GM21786 (cell line): ENCODE measurements at regions not wholly inside any gene's neighbourhood (a gene's known extent, or its start where the extent isn't known, plus 50 kb on each side); places are given as distances from the start of the nearest gene placed in this dataset.
"Not testable (repeated sequence)": the region's sequence is repeated elsewhere in the genome, so short reads cannot be mapped to it uniquely, and the experiment has no call there.

Experiments
- ATAC-seq: cut with Tn5 transposase; IDR thresholded peaks from one replicate; pipeline ENCODE4 v1.9.1; 2021; ENCODE audit not compliant: unreplicated experiment

DNA sequence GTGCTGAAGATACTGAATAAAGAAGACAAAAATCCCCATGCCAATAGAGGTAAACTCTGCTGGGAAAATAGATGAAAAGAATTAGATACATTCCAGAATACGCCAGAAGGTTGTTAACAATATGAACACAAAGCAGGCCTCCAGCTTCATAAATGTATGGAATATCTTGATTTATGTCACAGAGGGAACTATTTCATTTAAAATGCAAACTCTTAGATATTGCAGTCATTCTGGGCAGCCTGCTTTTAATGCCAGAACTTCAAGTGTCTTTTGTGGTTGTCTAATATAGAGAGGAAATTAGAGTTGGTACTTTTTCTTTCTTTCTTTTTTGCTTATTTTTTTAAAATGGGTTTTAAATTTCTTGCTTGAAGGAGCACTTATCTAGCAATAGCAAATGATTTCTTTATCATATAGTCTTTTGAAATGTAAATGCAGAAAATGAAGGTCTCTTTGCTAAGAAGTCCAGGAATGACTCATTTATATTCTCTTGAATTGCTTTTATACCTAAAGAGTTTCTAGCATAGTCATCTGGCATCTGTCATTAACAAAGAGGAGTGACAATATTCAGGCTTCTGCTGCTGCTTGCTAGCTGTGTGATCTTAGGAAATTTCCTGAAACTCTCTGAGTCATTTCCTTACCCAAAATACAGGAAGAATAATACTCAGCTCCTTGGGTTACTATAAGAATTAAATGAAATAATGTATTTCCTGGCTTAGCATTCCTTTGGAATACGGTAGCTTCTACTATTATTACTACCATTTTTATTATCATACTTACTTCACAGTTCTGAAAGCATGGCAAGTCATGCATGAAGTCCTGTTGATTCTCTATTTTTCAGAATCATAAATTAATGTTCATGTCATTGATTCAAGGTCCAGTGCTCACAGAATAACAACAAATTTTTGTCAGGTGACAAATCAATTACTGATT lies 527.6 kb downstream of the DIPK2A start:
- ATAC-seq: no peak

DNA sequence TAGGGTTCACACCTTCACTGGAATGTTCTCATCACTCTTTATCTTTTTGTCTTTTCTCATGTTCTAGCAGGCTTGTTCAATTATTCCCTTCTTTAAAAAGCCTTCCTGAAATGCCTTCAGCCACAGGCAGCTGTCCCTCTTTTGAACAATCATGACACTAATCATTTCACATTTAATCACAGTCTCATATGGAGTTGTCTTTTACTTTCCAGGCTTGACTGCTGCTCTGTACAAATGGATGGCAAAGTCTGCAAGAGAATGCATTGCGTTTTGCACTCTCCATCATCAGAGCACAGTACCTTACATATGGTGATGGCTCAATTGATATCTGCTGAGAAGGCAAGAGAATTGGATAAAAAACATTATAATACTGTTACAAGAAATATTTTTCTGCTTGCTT lies 529.8 kb downstream of the DIPK2A start:
- no peak for ATAC-seq

DNA sequence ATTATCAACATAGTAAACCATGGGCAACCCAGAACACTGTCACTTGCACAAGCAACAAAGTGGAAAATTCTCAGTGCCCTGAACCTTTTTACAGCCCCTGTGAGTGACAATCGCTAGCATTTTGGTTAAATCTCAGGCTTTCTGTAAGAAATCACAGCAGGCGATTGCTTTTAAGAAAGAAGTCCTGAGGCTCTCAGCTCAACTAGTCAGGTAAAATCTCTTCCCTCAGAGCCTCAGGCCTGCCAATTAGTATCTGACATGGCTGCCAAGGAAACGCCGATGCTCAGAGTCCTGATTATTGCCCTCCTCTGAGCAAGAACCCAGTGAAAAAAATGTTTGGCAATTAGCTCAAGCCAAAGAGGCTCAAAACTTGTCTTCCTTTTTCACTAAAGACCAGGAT lies 530.8 kb downstream of the DIPK2A start:
- no peak for ATAC-seq

GRCh38 chr3:144506375-144506774 lies 534.8 kb downstream of the DIPK2A start:
- not testable (repeated sequence) for ATAC-seq

DNA sequence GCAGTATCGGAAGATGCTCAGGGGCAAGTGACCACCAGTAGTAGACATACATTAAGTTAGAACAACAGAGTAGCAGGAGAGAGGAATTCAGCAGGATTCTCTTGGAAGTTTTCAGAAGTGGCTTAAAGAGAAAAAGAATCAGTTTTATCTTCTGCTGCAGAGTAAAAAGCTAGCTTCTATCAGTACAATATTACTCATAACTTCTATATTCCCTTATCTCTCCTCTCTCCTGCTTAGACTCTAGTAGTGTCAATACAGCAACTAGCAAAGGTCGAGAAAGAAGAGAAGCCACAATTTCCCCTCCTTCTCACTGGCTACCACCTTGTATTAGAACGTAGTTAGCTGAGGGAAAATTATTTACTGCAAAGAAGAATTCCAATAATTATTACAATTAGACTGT lies 539.7 kb downstream of the DIPK2A start:
- no peak for ATAC-seq

DNA sequence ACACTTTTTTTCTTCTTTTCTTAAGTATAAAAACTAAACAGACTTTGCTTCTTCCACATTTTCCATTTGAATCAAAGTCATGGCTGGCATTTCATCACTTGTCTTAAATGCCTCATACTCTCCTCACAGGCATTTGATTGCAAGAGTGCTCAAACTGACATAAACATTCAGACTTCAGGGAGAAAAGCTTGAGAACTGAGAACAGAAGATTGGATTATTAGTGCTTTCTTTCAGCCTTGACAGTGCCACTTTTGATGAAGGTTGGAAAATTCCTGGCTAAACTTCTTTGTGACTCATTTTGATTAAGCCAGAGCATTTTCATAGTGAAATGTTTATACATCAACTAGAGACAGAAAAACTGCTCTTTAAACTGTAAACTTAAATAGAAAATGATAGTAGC lies 544.4 kb downstream of the DIPK2A start:
- no peak for ATAC-seq

DNA sequence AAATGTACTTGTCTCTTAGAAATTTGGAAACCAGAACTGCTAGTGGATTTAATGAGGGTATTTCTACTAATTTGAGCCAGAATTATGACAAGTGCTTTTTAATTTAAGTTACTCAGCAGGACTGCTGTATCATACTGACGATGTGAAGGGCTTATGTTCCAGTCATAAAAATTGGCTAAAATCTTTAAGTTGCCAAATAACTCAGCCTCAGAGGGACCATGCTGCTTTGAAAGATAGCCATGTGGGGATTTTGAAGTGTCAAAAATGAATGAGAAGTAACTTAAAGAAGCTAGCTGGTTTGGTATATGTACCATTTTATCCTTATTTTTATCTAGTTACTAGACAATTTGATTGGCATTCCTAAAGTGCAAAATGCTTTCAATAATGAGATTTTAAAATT lies 545.0 kb downstream of the DIPK2A start:
- no peak for ATAC-seq

- ATAC-seq: no peak
Measured at GRCh38 chr3:144521131-144521530, 549.5 kb downstream of the DIPK2A start.

GRCh38 chr3:144522456-144522855 lies 550.8 kb downstream of the DIPK2A start:
- ATAC-seq: no peak

DNA sequence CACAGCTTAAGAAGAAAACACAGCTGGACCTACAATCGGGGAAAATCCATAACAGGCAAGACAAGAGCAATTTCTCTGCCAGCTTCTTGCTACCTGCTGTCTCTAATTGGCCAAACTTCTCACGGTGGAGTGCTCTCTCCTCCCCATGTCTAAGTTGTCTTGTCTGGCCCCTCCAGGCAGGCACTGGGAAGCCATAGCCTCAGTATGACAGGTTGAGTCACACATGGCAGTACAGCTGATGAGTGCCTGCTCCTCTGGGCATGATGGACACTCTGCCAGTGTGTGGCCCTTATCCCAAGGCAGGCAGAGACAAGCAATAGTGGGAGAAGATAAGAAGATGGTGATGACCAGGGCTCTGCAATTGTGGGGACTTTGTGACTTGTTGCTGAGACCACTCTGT lies 551.8 kb downstream of the DIPK2A start:
- no peak for ATAC-seq

DNA sequence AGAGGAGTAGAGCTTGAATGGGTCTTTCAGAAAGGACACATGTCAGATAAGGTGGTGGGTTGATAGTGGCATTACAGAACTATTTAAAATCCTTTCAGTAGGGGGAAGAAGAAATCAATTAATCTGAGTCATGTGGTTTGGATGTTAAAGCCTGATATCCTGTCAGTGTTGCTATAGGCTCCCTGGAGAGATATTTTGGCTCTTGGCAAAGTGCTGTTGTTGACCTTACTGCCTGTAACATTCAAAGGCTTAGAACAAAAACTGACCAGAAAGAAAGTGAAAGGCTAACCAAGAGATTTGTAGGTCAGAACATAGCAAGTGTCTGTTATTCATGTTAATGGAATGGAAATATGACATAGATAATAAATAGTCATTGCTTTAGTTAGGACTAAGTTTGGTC lies 552.9 kb downstream of the DIPK2A start:
- no peak for ATAC-seq

- ATAC-seq: no peak
Measured at GRCh38 chr3:144529566-144529965, 557.9 kb downstream of the DIPK2A start.

- no peak for ATAC-seq
Measured at GRCh38 chr3:144544871-144545270, 573.2 kb downstream of the DIPK2A start.

GRCh38 chr3:144546539-144546938 lies 574.9 kb downstream of the DIPK2A start:
- ATAC-seq: no peak

DNA sequence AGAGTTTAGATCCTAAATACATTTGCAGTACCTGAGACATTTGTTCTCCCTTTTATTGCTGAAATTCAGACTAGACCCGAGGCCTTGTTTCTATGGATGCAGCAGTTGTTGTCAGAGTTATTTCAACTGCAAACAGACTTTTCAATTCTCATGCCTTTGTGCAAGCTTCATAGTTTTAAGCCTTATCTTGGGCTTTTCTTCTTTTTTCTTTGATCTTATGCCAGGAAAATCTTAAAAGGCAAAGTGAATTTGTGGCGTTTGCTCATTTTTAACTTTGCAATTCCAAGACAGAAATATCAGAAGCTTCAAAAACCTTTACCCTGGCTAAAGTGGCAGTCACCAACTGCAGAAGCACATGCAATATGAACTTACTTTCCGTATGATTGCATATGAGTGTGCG lies 576.7 kb downstream of the DIPK2A start:
- no peak for ATAC-seq

DNA sequence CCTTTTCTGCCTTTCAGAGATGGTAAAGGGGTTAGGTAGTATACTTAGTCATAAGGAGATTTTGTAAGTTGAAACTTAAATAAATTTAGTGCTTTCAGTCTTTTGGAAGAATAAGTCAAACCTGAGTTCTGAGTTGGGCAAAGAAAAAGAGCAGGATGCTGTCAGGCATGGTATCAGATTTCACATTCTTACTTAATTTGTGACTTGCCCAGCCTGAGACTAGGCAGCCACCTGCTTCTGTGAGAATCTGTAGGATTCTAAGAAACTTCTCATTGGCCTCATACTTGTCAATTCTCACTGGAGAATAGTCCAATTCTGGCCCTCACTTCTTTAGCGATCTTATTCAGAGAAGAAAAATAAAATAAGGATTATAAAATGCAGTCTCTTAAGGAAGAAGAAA lies 577.5 kb downstream of the DIPK2A start:
- ATAC-seq: no peak

DNA sequence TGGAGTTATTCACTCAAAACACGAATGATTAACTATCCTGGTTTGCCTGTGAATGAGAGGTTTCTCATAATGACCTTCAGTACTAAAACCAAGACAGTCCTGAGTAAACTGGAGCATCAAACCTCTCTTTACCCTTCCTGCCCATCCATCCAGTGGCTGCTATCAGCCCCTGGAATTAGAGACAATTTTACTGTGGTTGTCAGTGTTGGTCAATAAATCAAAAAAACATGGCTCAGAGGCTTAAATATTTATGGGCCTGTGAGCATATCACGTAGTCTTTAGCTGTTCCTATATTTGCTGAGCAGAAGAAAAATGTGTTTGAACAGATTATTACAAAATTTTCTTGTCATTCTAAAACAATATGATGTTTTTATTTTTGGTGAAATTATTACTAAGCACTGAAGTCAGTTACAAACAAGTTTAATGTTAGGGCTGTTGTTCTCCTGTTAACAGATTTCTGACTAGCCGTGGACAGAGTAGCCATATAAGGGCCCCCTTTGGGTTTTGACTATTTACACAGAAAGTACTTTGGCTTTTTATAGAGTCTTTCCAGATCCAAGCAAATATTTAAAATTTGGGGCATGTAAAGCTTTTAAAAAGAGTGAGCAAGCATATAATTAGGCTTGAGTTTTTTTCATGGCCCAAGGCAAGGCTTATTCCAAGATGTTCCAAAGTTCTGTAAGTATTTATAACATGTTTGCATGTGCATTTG lies 580.9 kb downstream of the DIPK2A start:
- ATAC-seq: no peak

GRCh38 chr3:144553301-144553700 lies 581.7 kb downstream of the DIPK2A start:
- no peak for ATAC-seq

GRCh38 chr3:144554889-144555288 lies 583.3 kb downstream of the DIPK2A start:
- ATAC-seq: no peak

DNA sequence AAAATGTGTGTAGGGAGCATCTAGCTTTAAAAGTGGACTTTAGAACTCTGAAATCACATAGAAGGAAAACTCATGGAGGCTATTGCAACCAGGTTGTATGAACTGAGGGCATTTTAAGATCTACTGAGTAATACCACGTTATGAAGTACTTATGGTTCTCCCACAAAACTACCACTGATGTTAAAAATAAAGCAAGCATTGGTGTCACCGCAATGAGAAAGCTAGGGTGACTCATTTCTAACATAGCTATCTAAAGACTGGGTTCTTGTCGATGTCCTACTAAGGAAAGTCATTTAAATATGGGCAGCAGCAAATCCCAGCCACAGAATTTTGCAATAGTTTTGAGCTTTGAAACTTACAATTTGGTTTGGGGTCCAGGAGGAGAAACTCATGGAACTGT lies 584.8 kb downstream of the DIPK2A start:
- peak; percentile 95 for ATAC-seq

DNA sequence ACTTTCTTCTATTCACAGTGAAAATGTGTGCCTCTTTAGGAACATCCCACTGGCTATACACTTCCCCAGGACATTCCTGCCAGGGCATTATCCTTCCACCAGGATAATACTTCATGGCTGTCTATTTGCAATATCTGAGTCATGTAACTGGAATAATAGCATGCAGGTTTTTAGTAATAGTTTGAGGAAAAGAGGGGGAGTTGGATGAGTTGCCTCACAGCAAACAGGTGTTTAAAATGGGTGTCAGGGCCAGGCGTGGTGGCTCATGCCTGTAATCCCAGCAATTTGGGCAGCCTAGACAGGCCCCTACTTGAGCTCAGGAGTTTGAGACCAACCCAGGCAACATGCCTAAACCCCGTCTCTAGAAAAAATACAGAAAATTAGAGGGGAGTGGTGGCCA lies 585.9 kb downstream of the DIPK2A start:
- ATAC-seq: no peak

DNA sequence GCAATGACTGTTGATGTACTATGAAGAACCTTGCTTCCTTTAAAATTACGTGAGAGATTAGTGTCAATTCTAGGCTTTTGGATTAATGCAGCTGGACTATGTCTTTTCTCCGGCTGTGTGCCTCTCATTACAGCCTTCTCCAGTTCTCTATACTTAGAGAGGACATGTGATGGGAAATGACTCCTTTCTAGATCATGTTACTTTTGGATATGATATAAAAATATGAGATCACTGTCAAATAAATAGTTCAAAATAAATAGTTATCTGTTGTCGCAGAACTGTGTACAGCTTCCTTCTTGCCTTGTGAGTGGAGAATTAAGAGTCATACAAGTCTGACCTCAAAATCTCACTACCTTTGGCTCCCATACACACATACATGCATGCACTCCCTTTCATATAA lies 592.4 kb downstream of the DIPK2A start:
- ATAC-seq: no peak
